CD4-positive, alpha-beta T cell treated with Interleukin-6 for 4 hours (primary cell): ENCODE measurements at regions not wholly inside any gene's neighbourhood (a gene's known extent, or its start where the extent isn't known, plus 50 kb on each side); places are given as distances from the start of the nearest gene placed in this dataset.

ENCODE experiments used
- DNase-seq: peaks from one replicate; pipeline ENCODE4 v3.0.0-alpha.2; 2020; ENCODE audit warnings: mixed read lengths

GRCh38 chr1:209364716-209365115, 218.8 kb upstream of the CAMK1G start:
- no peak for DNase-seq

GRCh38 chr1:209367061-209367772, 216.3 kb upstream of the CAMK1G start:
- no peak for DNase-seq

- no peak for DNase-seq
Measured at GRCh38 chr1:209368864-209369598, 214.5 kb upstream of the CAMK1G start.

- no peak for DNase-seq
Measured at GRCh38 chr1:209370241-209370995, 213.1 kb upstream of the CAMK1G start.

- DNase-seq = no peak
Measured at GRCh38 chr1:209375097-209375496, 208.4 kb upstream of the CAMK1G start.

- DNase-seq = no peak
Measured at GRCh38 chr1:209375671-209376365, 207.7 kb upstream of the CAMK1G start.

- DNase-seq = no peak
Measured at GRCh38 chr1:209376774-209377173, 206.7 kb upstream of the CAMK1G start.

GRCh38 chr1:209377995-209378394, 205.5 kb upstream of the CAMK1G start:
- no peak for DNase-seq

GRCh38 chr1:209379280-209379679, 204.2 kb upstream of the CAMK1G start:
- DNase-seq = no peak

- no peak for DNase-seq
Measured at GRCh38 chr1:209380420-209380819, 203.1 kb upstream of the CAMK1G start.

- DNase-seq = no peak
Measured at GRCh38 chr1:209382231-209383100, 201.0 kb upstream of the CAMK1G start.

GRCh38 chr1:209383422-209383821, 200.1 kb upstream of the CAMK1G start:
- no peak for DNase-seq

GRCh38 chr1:209383907-209384709, 199.4 kb upstream of the CAMK1G start:
- DNase-seq = no peak

GRCh38 chr1:209384710-209385550, 198.6 kb upstream of the CAMK1G start:
- DNase-seq = no peak

- no peak for DNase-seq
Measured at GRCh38 chr1:209386156-209386555, 197.4 kb upstream of the CAMK1G start.

GRCh38 chr1:209387271-209387968, 196.1 kb upstream of the CAMK1G start:
- no peak for DNase-seq

- DNase-seq = no peak
Measured at GRCh38 chr1:209387969-209388329, 195.6 kb upstream of the CAMK1G start.

GRCh38 chr1:209388358-209388757, 195.2 kb upstream of the CAMK1G start:
- DNase-seq = no peak

GRCh38 chr1:209389258-209389657, 194.3 kb upstream of the CAMK1G start:
- no peak for DNase-seq

- DNase-seq = no peak
Measured at GRCh38 chr1:209389975-209390374, 193.5 kb upstream of the CAMK1G start.
